GM23338 (cell line): ENCODE measurements at regions not wholly inside any gene's neighbourhood (a gene's known extent, or its start where the extent isn't known, plus 50 kb on each side); places are given as distances from the start of the nearest gene placed in this dataset.

ENCODE experiments used
- ATAC-seq: fragments of 200-7000 bp; cut with Tn5 transposase; 3 replicates; pipeline ENCODE4 v1.9.1; 2020
- DNase-seq: peaks from one replicate; pipeline ENCODE4 v3.0.0-alpha.2; 2015; ENCODE audit warnings: low spot score
- H2AFZ ChIP-seq: fragments of 200-600 bp; sonication (generic); 2 replicates; pipeline ENCODE4 v1.8.0; 2016; ENCODE audit warnings: antibody characterized with exemption, mild to moderate bottlenecking, moderate library complexity
- H3F3A ChIP-seq: fragments of 200-600 bp; sonication (generic); replicated peaks from 2 replicates; pipeline ENCODE4 v1.8.0; 2017; ENCODE audit warnings: antibody characterized with exemption, mixed run types, low read depth
- H3K27ac ChIP-seq: fragments of 200-600 bp; sonication (generic); 2 replicates; pipeline ENCODE4 v1.6.1; 2016; ENCODE audit warnings: low read depth
- H3K27me3 ChIP-seq: fragments of 200-600 bp; sonication (generic); 2 replicates; pipeline ENCODE4 v1.8.0; 2016; ENCODE audit warnings: mild to moderate bottlenecking, mixed run types, moderate library complexity; ENCODE audit not compliant: insufficient read depth
- H3K36me3 ChIP-seq: fragments of 200-600 bp; sonication (generic); 2 replicates; pipeline ENCODE4 v1.8.0; 2016; ENCODE audit warnings: mild to moderate bottlenecking; ENCODE audit not compliant: insufficient read depth
- H3K4me1 ChIP-seq: fragments of 200-600 bp; sonication (generic); 2 replicates; pipeline ENCODE4 v1.8.0; 2016; ENCODE audit warnings: mild to moderate bottlenecking, moderate library complexity; ENCODE audit not compliant: insufficient read depth
- H3K4me2 ChIP-seq: fragments of 200-600 bp; sonication (generic); 2 replicates; pipeline ENCODE4 v1.7.1; 2017; ENCODE audit warnings: mixed run types
- H3K4me3 ChIP-seq: fragments of 200-600 bp; sonication (generic); 2 replicates; pipeline ENCODE4 v1.6.1; 2016; ENCODE audit warnings: mixed run types
- H3K79me2 ChIP-seq: fragments of 200-600 bp; sonication (generic); replicated peaks from 2 replicates; pipeline ENCODE4 v1.8.0; 2017; ENCODE audit warnings: mild to moderate bottlenecking; ENCODE audit not compliant: insufficient read depth
- H3K9me2 ChIP-seq: fragments of 200-600 bp; sonication (generic); 2 replicates; pipeline ENCODE4 v1.8.0; 2017; ENCODE audit not compliant: insufficient read depth
- H4K20me1 ChIP-seq: fragments of 200-600 bp; sonication (generic); replicated peaks from 2 replicates; pipeline ENCODE4 v1.8.0; 2017; ENCODE audit warnings: mild to moderate bottlenecking; ENCODE audit not compliant: insufficient read depth
- H3K27ac Mint-ChIP-seq: 2 replicates; pipeline ENCODE4 v1.8.0; 2020; ENCODE audit warnings: inconsistent platforms, mild to moderate bottlenecking, moderate library complexity, mixed read lengths
- H3K27me3 Mint-ChIP-seq: 3 replicates; pipeline ENCODE4 v1.8.0; 2022; ENCODE audit warnings: low read depth, mild to moderate bottlenecking, moderate library complexity, mixed read lengths, inconsistent platforms; ENCODE audit not compliant: insufficient read depth, poor library complexity
- H3K36me3 Mint-ChIP-seq: 3 replicates; pipeline ENCODE4 v1.8.0; 2021; ENCODE audit warnings: low read depth, mild to moderate bottlenecking, inconsistent platforms, moderate library complexity, mixed read lengths
- H3K4me1 Mint-ChIP-seq: 3 replicates; pipeline ENCODE4 v1.8.0; 2020; ENCODE audit warnings: mild to moderate bottlenecking, inconsistent platforms, mixed read lengths
- H3K4me3 Mint-ChIP-seq: 3 replicates; pipeline ENCODE4 v1.8.0; 2021; ENCODE audit warnings: moderate library complexity, mild to moderate bottlenecking, inconsistent platforms, mixed read lengths
- H3K9me3 Mint-ChIP-seq: 3 replicates; pipeline ENCODE4 v1.8.0; 2020; ENCODE audit warnings: moderate library complexity, mild to moderate bottlenecking, inconsistent platforms, mixed read lengths
- CREB1 ChIP-seq: fragments of 250-450 bp; sonication (Bioruptor Pico); IDR thresholded peaks from 2 replicates; pipeline ENCODE4 v1.5.0; 2020; ENCODE audit warnings: low read depth, mild to moderate bottlenecking, moderate library complexity
- EZH2 ChIP-seq: fragments of 200-600 bp; sonication (generic); IDR thresholded peaks from one replicate; pipeline ENCODE4 v1.8.0; 2017; ENCODE audit warnings: antibody characterized with exemption, mild to moderate bottlenecking, low read depth; ENCODE audit not compliant: unreplicated experiment
- EZH2phosphoT487 ChIP-seq: fragments of 200-600 bp; sonication (generic); IDR thresholded peaks from one replicate; pipeline ENCODE4 v1.8.1; 2018; ENCODE audit warnings: antibody characterized with exemption; ENCODE audit not compliant: unreplicated experiment
- NANOG ChIP-seq: IDR thresholded peaks from 2 replicates; pipeline ENCODE4 v1.6.1; 2016; ENCODE audit warnings: antibody characterized with exemption, borderline replicate concordance
- POLR2AphosphoS5 ChIP-seq: IDR thresholded peaks from 2 replicates; pipeline ENCODE4 v1.6.1; 2016; ENCODE audit warnings: antibody characterized with exemption, low read depth
- ZNF114 ChIP-seq: fragments of 250-450 bp; sonication (Bioruptor Pico); IDR thresholded peaks from 2 replicates; pipeline ENCODE4 v1.5.0; 2020; ENCODE audit warnings: mild to moderate bottlenecking, moderate library complexity
- ZNF331 ChIP-seq: fragments of 250-450 bp; sonication (Bioruptor Pico); IDR thresholded peaks from 2 replicates; pipeline ENCODE4 v1.5.0; 2020; ENCODE audit warnings: low read depth, mild to moderate bottlenecking, moderate library complexity
- TF ChIP-seq, protein P1 (sequence below): IDR thresholded peaks from 2 replicates; pipeline ENCODE4 v1.6.1; 2016; ENCODE audit warnings: antibody characterized with exemption
- TF ChIP-seq, protein P2 (sequence below): IDR thresholded peaks from one replicate; pipeline ENCODE4 v1.6.1; 2018; ENCODE audit warnings: antibody characterized with exemption; ENCODE audit not compliant: unreplicated experiment
- TF ChIP-seq, protein P3 (sequence below): fragments of 250-450 bp; sonication (Bioruptor Pico); IDR thresholded peaks from 2 replicates; pipeline ENCODE4 v1.5.0; 2020; ENCODE audit warnings: mild to moderate bottlenecking, moderate library complexity

DNA sequence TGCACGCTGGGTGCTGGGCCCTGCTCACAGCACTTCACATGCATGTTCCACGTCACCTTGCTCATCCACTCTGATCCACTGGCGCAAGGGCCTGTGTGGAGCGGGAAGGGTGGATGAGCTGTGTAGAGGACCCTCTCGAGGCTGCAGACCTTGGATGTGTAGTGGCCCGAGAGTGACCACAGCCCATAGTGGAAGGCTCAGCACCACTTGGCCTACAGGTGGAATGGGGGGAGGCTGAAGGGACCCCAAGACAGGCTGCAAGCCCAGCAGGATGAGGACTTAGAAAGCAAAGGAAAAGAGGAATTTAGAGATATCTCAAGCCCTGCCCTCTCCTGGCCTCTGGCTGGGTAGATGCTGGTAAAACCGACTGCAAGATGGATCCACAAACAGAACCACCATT, 175.9 kb upstream of the COPS8 start:
- Mint-ChIP-seq H3K27ac (no peak overlapping the region), H3K36me3 (no peaks in the 10 kb centered on the region), H3K4me3 (no peak overlapping the region), H3K4me1 (peaks cover 5% of the 10 kb centered on the region; the same call in 2 of the 3 replicates), H3K27me3 (peaks cover 2% of the 10 kb centered on the region), H3K9me3 (no peaks in the 10 kb centered on the region)
- Histone ChIP-seq H3K36me3 (no peaks in the 10 kb centered on the region), H3K4me3 (no peak overlapping the region), H3K27ac (no peak overlapping the region), H3K4me1 (no peaks in the 10 kb centered on the region), H3K79me2 (no peaks in the 10 kb centered on the region), H4K20me1 (no peaks in the 10 kb centered on the region), H3F3A (no peaks in the 10 kb centered on the region), H3K9me2 (no peaks in the 10 kb centered on the region; the same call in 1 of the 2 replicates), H3K4me2 (no peak overlapping the region), H3K27me3 (no peaks in the 10 kb centered on the region), H2AFZ (no peak overlapping the region)
- ATAC-seq = no peak
- no peak for TF ChIP-seq ZNF114 (CRISPR knock-in tag)
- TF ChIP-seq, protein P1, sequence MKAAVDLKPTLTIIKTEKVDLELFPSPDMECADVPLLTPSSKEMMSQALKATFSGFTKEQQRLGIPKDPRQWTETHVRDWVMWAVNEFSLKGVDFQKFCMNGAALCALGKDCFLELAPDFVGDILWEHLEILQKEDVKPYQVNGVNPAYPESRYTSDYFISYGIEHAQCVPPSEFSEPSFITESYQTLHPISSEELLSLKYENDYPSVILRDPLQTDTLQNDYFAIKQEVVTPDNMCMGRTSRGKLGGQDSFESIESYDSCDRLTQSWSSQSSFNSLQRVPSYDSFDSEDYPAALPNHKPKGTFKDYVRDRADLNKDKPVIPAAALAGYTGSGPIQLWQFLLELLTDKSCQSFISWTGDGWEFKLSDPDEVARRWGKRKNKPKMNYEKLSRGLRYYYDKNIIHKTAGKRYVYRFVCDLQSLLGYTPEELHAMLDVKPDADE = no peak
- TF ChIP-seq, protein P2, sequence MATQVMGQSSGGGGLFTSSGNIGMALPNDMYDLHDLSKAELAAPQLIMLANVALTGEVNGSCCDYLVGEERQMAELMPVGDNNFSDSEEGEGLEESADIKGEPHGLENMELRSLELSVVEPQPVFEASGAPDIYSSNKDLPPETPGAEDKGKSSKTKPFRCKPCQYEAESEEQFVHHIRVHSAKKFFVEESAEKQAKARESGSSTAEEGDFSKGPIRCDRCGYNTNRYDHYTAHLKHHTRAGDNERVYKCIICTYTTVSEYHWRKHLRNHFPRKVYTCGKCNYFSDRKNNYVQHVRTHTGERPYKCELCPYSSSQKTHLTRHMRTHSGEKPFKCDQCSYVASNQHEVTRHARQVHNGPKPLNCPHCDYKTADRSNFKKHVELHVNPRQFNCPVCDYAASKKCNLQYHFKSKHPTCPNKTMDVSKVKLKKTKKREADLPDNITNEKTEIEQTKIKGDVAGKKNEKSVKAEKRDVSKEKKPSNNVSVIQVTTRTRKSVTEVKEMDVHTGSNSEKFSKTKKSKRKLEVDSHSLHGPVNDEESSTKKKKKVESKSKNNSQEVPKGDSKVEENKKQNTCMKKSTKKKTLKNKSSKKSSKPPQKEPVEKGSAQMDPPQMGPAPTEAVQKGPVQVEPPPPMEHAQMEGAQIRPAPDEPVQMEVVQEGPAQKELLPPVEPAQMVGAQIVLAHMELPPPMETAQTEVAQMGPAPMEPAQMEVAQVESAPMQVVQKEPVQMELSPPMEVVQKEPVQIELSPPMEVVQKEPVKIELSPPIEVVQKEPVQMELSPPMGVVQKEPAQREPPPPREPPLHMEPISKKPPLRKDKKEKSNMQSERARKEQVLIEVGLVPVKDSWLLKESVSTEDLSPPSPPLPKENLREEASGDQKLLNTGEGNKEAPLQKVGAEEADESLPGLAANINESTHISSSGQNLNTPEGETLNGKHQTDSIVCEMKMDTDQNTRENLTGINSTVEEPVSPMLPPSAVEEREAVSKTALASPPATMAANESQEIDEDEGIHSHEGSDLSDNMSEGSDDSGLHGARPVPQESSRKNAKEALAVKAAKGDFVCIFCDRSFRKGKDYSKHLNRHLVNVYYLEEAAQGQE = no peak
- no peak for TF ChIP-seq CREB1 (CRISPR knock-in tag)
- no peak for TF ChIP-seq EZH2phosphoT487
- no peak for TF ChIP-seq EZH2
- TF ChIP-seq ZNF331 (CRISPR knock-in tag) = no peak
- no peak for TF ChIP-seq POLR2AphosphoS5
- TF ChIP-seq NANOG = no peak
- TF ChIP-seq, protein P3, sequence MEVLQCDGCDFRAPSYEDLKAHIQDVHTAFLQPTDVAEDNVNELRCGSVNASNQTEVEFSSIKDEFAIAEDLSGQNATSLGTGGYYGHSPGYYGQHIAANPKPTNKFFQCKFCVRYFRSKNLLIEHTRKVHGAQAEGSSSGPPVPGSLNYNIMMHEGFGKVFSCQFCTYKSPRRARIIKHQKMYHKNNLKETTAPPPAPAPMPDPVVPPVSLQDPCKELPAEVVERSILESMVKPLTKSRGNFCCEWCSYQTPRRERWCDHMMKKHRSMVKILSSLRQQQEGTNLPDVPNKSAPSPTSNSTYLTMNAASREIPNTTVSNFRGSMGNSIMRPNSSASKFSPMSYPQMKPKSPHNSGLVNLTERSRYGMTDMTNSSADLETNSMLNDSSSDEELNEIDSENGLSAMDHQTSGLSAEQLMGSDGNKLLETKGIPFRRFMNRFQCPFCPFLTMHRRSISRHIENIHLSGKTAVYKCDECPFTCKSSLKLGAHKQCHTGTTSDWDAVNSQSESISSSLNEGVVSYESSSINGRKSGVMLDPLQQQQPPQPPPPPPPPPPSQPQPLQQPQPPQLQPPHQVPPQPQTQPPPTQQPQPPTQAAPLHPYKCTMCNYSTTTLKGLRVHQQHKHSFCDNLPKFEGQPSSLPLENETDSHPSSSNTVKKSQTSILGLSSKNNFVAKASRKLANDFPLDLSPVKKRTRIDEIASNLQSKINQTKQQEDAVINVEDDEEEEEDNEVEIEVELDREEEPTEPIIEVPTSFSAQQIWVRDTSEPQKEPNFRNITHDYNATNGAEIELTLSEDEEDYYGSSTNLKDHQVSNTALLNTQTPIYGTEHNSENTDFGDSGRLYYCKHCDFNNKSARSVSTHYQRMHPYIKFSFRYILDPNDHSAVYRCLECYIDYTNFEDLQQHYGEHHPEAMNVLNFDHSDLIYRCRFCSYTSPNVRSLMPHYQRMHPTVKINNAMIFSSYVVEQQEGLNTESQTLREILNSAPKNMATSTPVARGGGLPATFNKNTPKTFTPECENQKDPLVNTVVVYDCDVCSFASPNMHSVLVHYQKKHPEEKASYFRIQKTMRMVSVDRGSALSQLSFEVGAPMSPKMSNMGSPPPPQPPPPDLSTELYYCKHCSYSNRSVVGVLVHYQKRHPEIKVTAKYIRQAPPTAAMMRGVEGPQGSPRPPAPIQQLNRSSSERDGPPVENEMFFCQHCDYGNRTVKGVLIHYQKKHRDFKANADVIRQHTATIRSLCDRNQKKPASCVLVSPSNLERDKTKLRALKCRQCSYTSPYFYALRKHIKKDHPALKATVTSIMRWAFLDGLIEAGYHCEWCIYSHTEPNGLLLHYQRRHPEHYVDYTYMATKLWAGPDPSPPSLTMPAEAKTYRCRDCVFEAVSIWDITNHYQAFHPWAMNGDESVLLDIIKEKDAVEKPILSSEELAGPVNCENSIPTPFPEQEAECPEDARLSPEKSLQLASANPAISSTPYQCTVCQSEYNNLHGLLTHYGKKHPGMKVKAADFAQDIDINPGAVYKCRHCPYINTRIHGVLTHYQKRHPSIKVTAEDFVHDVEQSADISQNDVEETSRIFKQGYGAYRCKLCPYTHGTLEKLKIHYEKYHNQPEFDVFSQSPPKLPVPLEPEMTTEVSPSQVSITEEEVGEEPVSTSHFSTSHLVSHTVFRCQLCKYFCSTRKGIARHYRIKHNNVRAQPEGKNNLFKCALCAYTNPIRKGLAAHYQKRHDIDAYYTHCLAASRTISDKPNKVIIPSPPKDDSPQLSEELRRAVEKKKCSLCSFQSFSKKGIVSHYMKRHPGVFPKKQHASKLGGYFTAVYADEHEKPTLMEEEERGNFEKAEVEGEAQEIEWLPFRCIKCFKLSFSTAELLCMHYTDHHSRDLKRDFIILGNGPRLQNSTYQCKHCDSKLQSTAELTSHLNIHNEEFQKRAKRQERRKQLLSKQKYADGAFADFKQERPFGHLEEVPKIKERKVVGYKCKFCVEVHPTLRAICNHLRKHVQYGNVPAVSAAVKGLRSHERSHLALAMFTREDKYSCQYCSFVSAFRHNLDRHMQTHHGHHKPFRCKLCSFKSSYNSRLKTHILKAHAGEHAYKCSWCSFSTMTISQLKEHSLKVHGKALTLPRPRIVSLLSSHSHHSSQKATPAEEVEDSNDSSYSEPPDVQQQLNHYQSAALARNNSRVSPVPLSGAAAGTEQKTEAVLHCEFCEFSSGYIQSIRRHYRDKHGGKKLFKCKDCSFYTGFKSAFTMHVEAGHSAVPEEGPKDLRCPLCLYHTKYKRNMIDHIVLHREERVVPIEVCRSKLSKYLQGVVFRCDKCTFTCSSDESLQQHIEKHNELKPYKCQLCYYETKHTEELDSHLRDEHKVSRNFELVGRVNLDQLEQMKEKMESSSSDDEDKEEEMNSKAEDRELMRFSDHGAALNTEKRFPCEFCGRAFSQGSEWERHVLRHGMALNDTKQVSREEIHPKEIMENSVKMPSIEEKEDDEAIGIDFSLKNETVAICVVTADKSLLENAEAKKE (CRISPR knock-in tag) = no peak
- no peak for DNase-seq
